A549 (cell line): ENCODE measurements at regions not wholly inside any gene's neighbourhood (a gene's known extent, or its start where the extent isn't known, plus 50 kb on each side); places are given as distances from the start of the nearest gene placed in this dataset.

ENCODE experiments used
- CBX2 ChIP-seq: fragments of 200-600 bp; sonication (generic); IDR thresholded peaks from 2 replicates; pipeline ENCODE4 v1.6.1; 2016; ENCODE audit warnings: low read depth, mild to moderate bottlenecking, borderline replicate concordance
- CBX8 ChIP-seq: fragments of 200-600 bp; sonication (generic); IDR thresholded peaks from 2 replicates; pipeline ENCODE4 v1.6.1; 2016
- CHD2 ChIP-seq: fragments of 150-350 bp; IDR thresholded peaks from 2 replicates; pipeline ENCODE4 v1.6.1; 2014; ENCODE audit warnings: low read length; ENCODE audit not compliant: partially characterized antibody
- HOXB13 ChIP-seq: fragments of 250-450 bp; sonication (Bioruptor Pico); IDR thresholded peaks from 2 replicates; pipeline ENCODE4 v1.5.0; 2020; ENCODE audit warnings: low read depth, mild to moderate bottlenecking, moderate library complexity
- MAZ ChIP-seq: fragments of 150-350 bp; IDR thresholded peaks from 2 replicates; pipeline ENCODE4 v1.6.1; 2014; ENCODE audit warnings: antibody characterized with exemption, low read depth, low read length, borderline replicate concordance
- NR3C1 ChIP-seq: fragments of >200 bp; sonication (Bioruptor Twin); formaldehyde crosslinking; IDR thresholded peaks from 3 replicates; pipeline ENCODE4 v1.6.1; 2017
- RFX5 ChIP-seq: fragments of 450-650 bp; IDR thresholded peaks from 2 replicates; pipeline ENCODE4 v1.7.1; 2014; ENCODE audit warnings: antibody characterized with exemption, mild to moderate bottlenecking, moderate library complexity
- SREBF2 ChIP-seq: fragments of 450-650 bp; IDR thresholded peaks from 2 replicates; pipeline ENCODE4 v1.6.1; 2014; ENCODE audit warnings: mild to moderate bottlenecking, moderate library complexity
- TF ChIP-seq, protein P1 (sequence below): IDR thresholded peaks from 2 replicates; pipeline ENCODE4 v1.6.1; 2012; ENCODE audit warnings: low read depth, borderline replicate concordance
- TF ChIP-seq, protein P2 (sequence below): fragments of >200 bp; sonication (Bioruptor Twin); formaldehyde crosslinking; IDR thresholded peaks from 3 replicates; pipeline ENCODE4 v1.5.1; 2016
- TF ChIP-seq, protein P3 (sequence below): fragments of 200-600 bp; sonication (generic); IDR thresholded peaks from 2 replicates; pipeline ENCODE4 v1.6.1; 2016; ENCODE audit warnings: antibody characterized with exemption, mild to moderate bottlenecking, moderate library complexity

DNA sequence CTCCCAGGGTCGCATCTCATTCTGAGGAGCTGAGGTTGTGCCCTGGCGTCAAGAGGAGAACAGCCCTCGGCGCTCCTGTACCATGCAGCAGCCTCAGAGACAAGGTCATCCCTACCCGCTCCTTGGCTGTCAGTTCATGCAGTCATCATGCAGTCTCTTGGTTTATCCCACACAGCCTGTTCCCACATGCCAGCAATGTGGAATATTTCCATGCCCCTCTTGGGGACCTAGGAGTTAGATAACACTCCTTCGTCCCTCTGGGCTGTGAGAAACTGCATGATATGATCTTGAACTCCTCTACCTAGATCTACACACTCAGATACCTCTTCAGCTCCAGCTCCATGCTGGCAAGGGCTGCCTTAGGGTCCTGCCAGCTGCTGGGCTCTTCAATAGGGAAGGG lies 97.6 kb downstream of the BOD1 start:
- TF ChIP-seq, protein P1, sequence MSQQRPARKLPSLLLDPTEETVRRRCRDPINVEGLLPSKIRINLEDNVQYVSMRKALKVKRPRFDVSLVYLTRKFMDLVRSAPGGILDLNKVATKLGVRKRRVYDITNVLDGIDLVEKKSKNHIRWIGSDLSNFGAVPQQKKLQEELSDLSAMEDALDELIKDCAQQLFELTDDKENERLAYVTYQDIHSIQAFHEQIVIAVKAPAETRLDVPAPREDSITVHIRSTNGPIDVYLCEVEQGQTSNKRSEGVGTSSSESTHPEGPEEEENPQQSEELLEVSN, result no peak
- TF ChIP-seq, protein P2, sequence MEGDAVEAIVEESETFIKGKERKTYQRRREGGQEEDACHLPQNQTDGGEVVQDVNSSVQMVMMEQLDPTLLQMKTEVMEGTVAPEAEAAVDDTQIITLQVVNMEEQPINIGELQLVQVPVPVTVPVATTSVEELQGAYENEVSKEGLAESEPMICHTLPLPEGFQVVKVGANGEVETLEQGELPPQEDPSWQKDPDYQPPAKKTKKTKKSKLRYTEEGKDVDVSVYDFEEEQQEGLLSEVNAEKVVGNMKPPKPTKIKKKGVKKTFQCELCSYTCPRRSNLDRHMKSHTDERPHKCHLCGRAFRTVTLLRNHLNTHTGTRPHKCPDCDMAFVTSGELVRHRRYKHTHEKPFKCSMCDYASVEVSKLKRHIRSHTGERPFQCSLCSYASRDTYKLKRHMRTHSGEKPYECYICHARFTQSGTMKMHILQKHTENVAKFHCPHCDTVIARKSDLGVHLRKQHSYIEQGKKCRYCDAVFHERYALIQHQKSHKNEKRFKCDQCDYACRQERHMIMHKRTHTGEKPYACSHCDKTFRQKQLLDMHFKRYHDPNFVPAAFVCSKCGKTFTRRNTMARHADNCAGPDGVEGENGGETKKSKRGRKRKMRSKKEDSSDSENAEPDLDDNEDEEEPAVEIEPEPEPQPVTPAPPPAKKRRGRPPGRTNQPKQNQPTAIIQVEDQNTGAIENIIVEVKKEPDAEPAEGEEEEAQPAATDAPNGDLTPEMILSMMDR, result no peak
- no peak for TF ChIP-seq CBX8
- no peak for TF ChIP-seq CHD2
- TF ChIP-seq NR3C1, result no peak
- TF ChIP-seq CBX2, result no peak
- TF ChIP-seq SREBF2, result no peak
- TF ChIP-seq, protein P3, sequence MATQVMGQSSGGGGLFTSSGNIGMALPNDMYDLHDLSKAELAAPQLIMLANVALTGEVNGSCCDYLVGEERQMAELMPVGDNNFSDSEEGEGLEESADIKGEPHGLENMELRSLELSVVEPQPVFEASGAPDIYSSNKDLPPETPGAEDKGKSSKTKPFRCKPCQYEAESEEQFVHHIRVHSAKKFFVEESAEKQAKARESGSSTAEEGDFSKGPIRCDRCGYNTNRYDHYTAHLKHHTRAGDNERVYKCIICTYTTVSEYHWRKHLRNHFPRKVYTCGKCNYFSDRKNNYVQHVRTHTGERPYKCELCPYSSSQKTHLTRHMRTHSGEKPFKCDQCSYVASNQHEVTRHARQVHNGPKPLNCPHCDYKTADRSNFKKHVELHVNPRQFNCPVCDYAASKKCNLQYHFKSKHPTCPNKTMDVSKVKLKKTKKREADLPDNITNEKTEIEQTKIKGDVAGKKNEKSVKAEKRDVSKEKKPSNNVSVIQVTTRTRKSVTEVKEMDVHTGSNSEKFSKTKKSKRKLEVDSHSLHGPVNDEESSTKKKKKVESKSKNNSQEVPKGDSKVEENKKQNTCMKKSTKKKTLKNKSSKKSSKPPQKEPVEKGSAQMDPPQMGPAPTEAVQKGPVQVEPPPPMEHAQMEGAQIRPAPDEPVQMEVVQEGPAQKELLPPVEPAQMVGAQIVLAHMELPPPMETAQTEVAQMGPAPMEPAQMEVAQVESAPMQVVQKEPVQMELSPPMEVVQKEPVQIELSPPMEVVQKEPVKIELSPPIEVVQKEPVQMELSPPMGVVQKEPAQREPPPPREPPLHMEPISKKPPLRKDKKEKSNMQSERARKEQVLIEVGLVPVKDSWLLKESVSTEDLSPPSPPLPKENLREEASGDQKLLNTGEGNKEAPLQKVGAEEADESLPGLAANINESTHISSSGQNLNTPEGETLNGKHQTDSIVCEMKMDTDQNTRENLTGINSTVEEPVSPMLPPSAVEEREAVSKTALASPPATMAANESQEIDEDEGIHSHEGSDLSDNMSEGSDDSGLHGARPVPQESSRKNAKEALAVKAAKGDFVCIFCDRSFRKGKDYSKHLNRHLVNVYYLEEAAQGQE, result no peak
- no peak for TF ChIP-seq MAZ
- TF ChIP-seq RFX5, result no peak
- no peak for TF ChIP-seq HOXB13
